Endothelial cell of umbilical vein (primary cell): ENCODE measurements at regions not wholly inside any gene's neighbourhood (a gene's known extent, or its start where the extent isn't known, plus 50 kb on each side); places are given as distances from the start of the nearest gene placed in this dataset.

ENCODE experiments used
- BruUV-seq: library from RNA; stranded (reverse); fragments of 400-500 nt; replicated peaks from 2 replicates; lab custom pipeline; 2021; lab: Mats Ljungman, UMichigan
- CTCF ChIA-PET: fragments of 300-600, 350-600 bp; sonication (Branson Sonifier 250); formaldehyde crosslinking; loops from one replicate; lab custom pipeline; 2021; ENCODE audit warnings: antibody characterized with exemption, inconsistent platforms; lab: Charles Lee
- POLR2A ChIA-PET: fragments of 300-600, 350-600 bp; sonication (Branson Sonifier 250); formaldehyde crosslinking; loops from one replicate; lab custom pipeline; 2021; ENCODE audit warnings: antibody characterized with exemption, inconsistent platforms; lab: Charles Lee
- DNase-seq: peaks from one replicate; pipeline ENCODE4 v3.0.0-alpha.2; 2011; ENCODE audit warnings: low read depth, low spot score
- FAIRE-seq: peaks from 2 replicates; lab custom pipeline; 2011; peaks lifted over from hg19 to GRCh38; lab: Jason Lieb, UNC
- H2AFZ ChIP-seq: 2 replicates; pipeline ENCODE4 v1.6.0; 2012; ENCODE audit warnings: low read depth, low read length, control low read depth, inconsistent platforms
- H3K27ac ChIP-seq: 2 replicates; pipeline ENCODE4 v1.5.1; 2011; ENCODE audit warnings: low read depth, mild to moderate bottlenecking, control low read depth, low read length, moderate library complexity; ENCODE audit not compliant: insufficient read depth
- H3K27me3 ChIP-seq, 2 experiments: 2 replicates each; pipeline versions ENCODE4 v1.6.0 to v1.6.1; 2011; ENCODE audit warnings: low read length in 2 of 2, mixed read lengths in 1 of 2; ENCODE audit not compliant: control insufficient read depth in 2 of 2, insufficient read depth in 2 of 2
- H3K36me3 ChIP-seq, 2 experiments: 2 replicates in 1 of 2; 3 replicates in 1 of 2; pipeline ENCODE4 v1.5.1; 2011; ENCODE audit warnings: low read length in 2 of 2, mild to moderate bottlenecking in 1 of 2, moderate library complexity in 1 of 2; ENCODE audit not compliant: control insufficient read depth in 2 of 2, insufficient read depth in 2 of 2; ENCODE audit errors: extremely low read depth in 1 of 2
- H3K4me1 ChIP-seq: 3 replicates; pipeline ENCODE4 v1.5.1; 2011; ENCODE audit warnings: mild to moderate bottlenecking, low read length; ENCODE audit not compliant: control insufficient read depth, insufficient read depth; ENCODE audit errors: extremely low read depth
- H3K4me2 ChIP-seq: 2 replicates; pipeline ENCODE4 v1.6.1; 2011; ENCODE audit warnings: low read length, control low read depth, mixed read lengths; ENCODE audit not compliant: insufficient read depth
- H3K4me3 ChIP-seq, 3 experiments: fragments of 200-600 bp in 1 of 3; sonication (generic), shearing (Covaris generic) in 1 of 3; replicated peaks in 1 of 3; 2 replicates each; pipeline ENCODE4 v1.5.1; 2011 to 2016; ENCODE audit warnings: control low read depth in 3 of 3, low read length in 3 of 3, mild to moderate bottlenecking in 2 of 3, inconsistent platforms in 1 of 3, low read depth in 1 of 3, moderate library complexity in 1 of 3; ENCODE audit not compliant: insufficient read depth in 1 of 3
- H3K79me2 ChIP-seq: 2 replicates; pipeline ENCODE4 v1.6.0; 2012; ENCODE audit warnings: low read length, inconsistent platforms; ENCODE audit not compliant: control insufficient read depth, insufficient read depth
- H3K9ac ChIP-seq: replicated peaks from 2 replicates; pipeline ENCODE3; 2011; ENCODE audit warnings: low read length, control low read depth; ENCODE audit not compliant: insufficient read depth; ENCODE audit errors: extremely low read depth
- H3K9me1 ChIP-seq: replicated peaks from 3 replicates; pipeline ENCODE4 v1.6.0; 2011; ENCODE audit warnings: mild to moderate bottlenecking, low read length; ENCODE audit not compliant: control insufficient read depth, insufficient read depth; ENCODE audit errors: extremely low read depth
- H3K9me3 ChIP-seq: replicated peaks from 2 replicates; pipeline ENCODE4 v1.5.1; 2012; ENCODE audit warnings: low read length, inconsistent platforms; ENCODE audit not compliant: control insufficient read depth, insufficient read depth
- H4K20me1 ChIP-seq: replicated peaks from 2 replicates; pipeline ENCODE3; 2011; ENCODE audit warnings: mild to moderate bottlenecking, low read length; ENCODE audit not compliant: control insufficient read depth, insufficient read depth; ENCODE audit errors: extremely low read depth
- CTCF ChIP-seq, 2 donors: IDR thresholded peaks; 1 replicate in 1 of 2; 2 replicates in 1 of 2; pipeline ENCODE4 v1.5.1; 2011; ENCODE audit warnings: low read length in 2 of 2, mild to moderate bottlenecking in 2 of 2, moderate library complexity in 2 of 2, control low read depth in 1 of 2, inconsistent platforms in 1 of 2, low read depth in 1 of 2; ENCODE audit not compliant: insufficient read depth in 1 of 2; ENCODE audit errors: extremely low read depth in 1 of 2
- EZH2 ChIP-seq: IDR thresholded peaks from 2 replicates; pipeline ENCODE4 v1.6.1; 2012; ENCODE audit warnings: borderline replicate concordance, low read depth, mild to moderate bottlenecking, moderate library complexity, low read length, inconsistent platforms; ENCODE audit not compliant: severe bottlenecking
- FOS ChIP-seq: IDR thresholded peaks from 2 replicates; pipeline ENCODE4 v1.6.1; 2011; ENCODE audit warnings: mild to moderate bottlenecking, low read length, moderate library complexity, borderline replicate concordance; ENCODE audit not compliant: insufficient read depth
- GATA2 ChIP-seq: IDR thresholded peaks from 2 replicates; pipeline ENCODE4 v1.7.0; 2011; ENCODE audit warnings: low read depth, mild to moderate bottlenecking, moderate library complexity, mixed read lengths, low read length; ENCODE audit not compliant: insufficient read length, insufficient read depth
- JUN ChIP-seq: IDR thresholded peaks from 2 replicates; pipeline ENCODE4 v1.6.1; 2011; ENCODE audit warnings: borderline replicate concordance, low read depth; ENCODE audit not compliant: insufficient read length, insufficient read depth
- MAX ChIP-seq: IDR thresholded peaks from 2 replicates; pipeline ENCODE4 v1.6.1; 2011; ENCODE audit not compliant: insufficient read depth, insufficient read length
- MYC ChIP-seq: IDR thresholded peaks from one replicate; pipeline ENCODE4 v1.6.1; 2011; ENCODE audit warnings: mild to moderate bottlenecking, low read depth, low read length
- POLR2A ChIP-seq: IDR thresholded peaks from 2 replicates; pipeline ENCODE4 v1.6.1; 2012; ENCODE audit warnings: low read depth, mild to moderate bottlenecking, control low read depth, low read length
- POLR2AphosphoS5 ChIP-seq: IDR thresholded peaks from 2 replicates; pipeline ENCODE4 v1.6.1; 2012; ENCODE audit warnings: low read depth, mild to moderate bottlenecking, control low read depth, low read length, moderate library complexity; ENCODE audit not compliant: insufficient read depth
- dilution Hi-C: fragments of 300-500 bp; cut with MboI; formaldehyde crosslinking; loops from one replicate; pipeline ENCODE4 v1.15.0; 2019; ENCODE audit warnings: low sequenced_read_pairs; ENCODE audit not compliant: extremely low pct_ligation_motif_present
- intact Hi-C: fragments of 100-400 bp; cut with micrococcal nuclease; formaldehyde crosslinking; loops from one replicate; pipeline ENCODE4 v1.10.0; 2022

- ChIA-PET POLR2A (no interaction called here), CTCF (no interaction called here)
- Histone ChIP-seq H3K4me1 (no peaks in the 10 kb centered on the region), H2AFZ (no peak overlapping the region), H3K4me2 (no peak overlapping the region), H3K27ac (no peak overlapping the region), H3K4me3 (no peak overlapping the region), H3K36me3 (no peaks in the 10 kb centered on the region), H4K20me1 (no peaks in the 10 kb centered on the region), H3K9me3 (no peaks in the 10 kb centered on the region), H3K9ac (no peak overlapping the region), H3K9me1 (no peaks in the 10 kb centered on the region), H3K27me3 (no peaks in the 10 kb centered on the region), H3K79me2 (no peaks in the 10 kb centered on the region)
- FAIRE-seq, result no peak
- no peak for TF ChIP-seq CTCF (IDR thresholded peaks at IDR 0.05; ENCODE audit: extremely low read depth in 1 of 2, insufficient read depth in 1 of 2, low read depth in 1 of 2, low read length in 2 of 2)
- TF ChIP-seq GATA2, result no peak
- no peak for TF ChIP-seq MYC
- TF ChIP-seq POLR2AphosphoS5, result no peak
- TF ChIP-seq POLR2A, result no peak
- no peak for TF ChIP-seq EZH2
- TF ChIP-seq FOS, result no peak
- no peak for TF ChIP-seq MAX
- no peak for TF ChIP-seq JUN
- intact Hi-C loops (no loop called here), dilution Hi-C loops (no loop called here)
- DNase-seq, result no peak
- no TSS peak for BruUV-seq
These were observed 156.9 kb downstream of the PLCE1 start for GRCh38 chr10:94150541-94151184.
